HEK293T (cell line): ENCODE measurements at regions not wholly inside any gene's neighbourhood (a gene's known extent, or its start where the extent isn't known, plus 50 kb on each side); places are given as distances from the start of the nearest gene placed in this dataset.

ENCODE experiments used
- CTCF ChIA-PET: fragments of 350-600 bp; formaldehyde crosslinking; extraction: SDS; loops from one replicate; lab custom pipeline; 2021; ENCODE audit warnings: antibody characterized with exemption, inconsistent platforms; lab: Yijun Ruan, JAX
- POLR2A ChIA-PET: fragments of 350-600 bp; formaldehyde crosslinking; extraction: SDS; loops from one replicate; lab custom pipeline; 2020; ENCODE audit warnings: antibody characterized with exemption, inconsistent platforms; lab: Yijun Ruan, JAX
- DNase-seq: peaks from one replicate; pipeline ENCODE4 v3.0.0; 2012; ENCODE audit warnings: mixed read lengths; ENCODE audit errors: extremely low spot score
- ARNT ChIP-seq: fragments of 450-650 bp; IDR thresholded peaks from 2 replicates; pipeline ENCODE4 v1.6.1; 2017; ENCODE audit warnings: mild to moderate bottlenecking
- BHLHE40 ChIP-seq: fragments of 450-650 bp; IDR thresholded peaks from 2 replicates; pipeline ENCODE4 v1.6.1; 2016; ENCODE audit warnings: mild to moderate bottlenecking, moderate library complexity, borderline replicate concordance
- CTBP1 ChIP-seq: fragments of 450-650 bp; IDR thresholded peaks from 2 replicates; pipeline ENCODE4 v1.6.1; 2016; ENCODE audit warnings: borderline replicate concordance
- ELF4 ChIP-seq: fragments of 450-650 bp; IDR thresholded peaks from 2 replicates; pipeline ENCODE4 v1.6.1; 2017; ENCODE audit warnings: antibody characterized with exemption
- FOXA1 ChIP-seq: fragments of 450-650 bp; IDR thresholded peaks from 2 replicates; pipeline ENCODE4 v1.6.1; 2016; ENCODE audit warnings: mild to moderate bottlenecking
- FOXK2 ChIP-seq: fragments of 450-650 bp; IDR thresholded peaks from 2 replicates; pipeline ENCODE4 v1.6.1; 2016; ENCODE audit warnings: mild to moderate bottlenecking
- FOXM1 ChIP-seq: fragments of 450-650 bp; IDR thresholded peaks from 2 replicates; pipeline ENCODE4 v1.6.1; 2017; ENCODE audit warnings: mild to moderate bottlenecking, borderline replicate concordance
- HDGF ChIP-seq: fragments of 450-650 bp; IDR thresholded peaks from 2 replicates; pipeline ENCODE4 v1.6.1; 2017; ENCODE audit warnings: antibody characterized with exemption, borderline replicate concordance
- L3MBTL2 ChIP-seq: fragments of 450-650 bp; conservative IDR thresholded peaks from 2 replicates; pipeline ENCODE4 v1.6.1; 2016; ENCODE audit warnings: mild to moderate bottlenecking
- LEF1 ChIP-seq: fragments of 450-650 bp; IDR thresholded peaks from 2 replicates; pipeline ENCODE4 v1.6.1; 2017; ENCODE audit warnings: mild to moderate bottlenecking, borderline replicate concordance
- NFRKB ChIP-seq: fragments of 450-650 bp; IDR thresholded peaks from 2 replicates; pipeline ENCODE4 v1.6.1; 2016; ENCODE audit warnings: mild to moderate bottlenecking, moderate library complexity
- PKNOX1 ChIP-seq: fragments of 450-650 bp; IDR thresholded peaks from 2 replicates; pipeline ENCODE4 v1.6.1; 2016
- SP1 ChIP-seq: fragments of 450-650 bp; IDR thresholded peaks from 2 replicates; pipeline ENCODE4 v1.6.1; 2017
- SUZ12 ChIP-seq: fragments of 450-650 bp; IDR thresholded peaks from 2 replicates; pipeline ENCODE4 v1.6.1; 2016; ENCODE audit warnings: mild to moderate bottlenecking
- TARDBP ChIP-seq: fragments of 450-650 bp; IDR thresholded peaks from 2 replicates; pipeline ENCODE4 v1.6.1; 2016
- ZNF384 ChIP-seq: fragments of 450-650 bp; IDR thresholded peaks from 2 replicates; pipeline ENCODE4 v1.6.1; 2016

GRCh38 chr4:148692242-148692641, 250.0 kb upstream of the NR3C2 start:
- no peak for TF ChIP-seq L3MBTL2
- no peak for TF ChIP-seq ARNT
- TF ChIP-seq HDGF = no peak
- no peak for TF ChIP-seq ZNF384
- TF ChIP-seq PKNOX1 = no peak
- no peak for TF ChIP-seq LEF1
- no peak for TF ChIP-seq NFRKB
- TF ChIP-seq TARDBP = no peak
- no peak for DNase-seq
- ChIA-PET POLR2A (no interaction called here), CTCF (no interaction called here)

DNA sequence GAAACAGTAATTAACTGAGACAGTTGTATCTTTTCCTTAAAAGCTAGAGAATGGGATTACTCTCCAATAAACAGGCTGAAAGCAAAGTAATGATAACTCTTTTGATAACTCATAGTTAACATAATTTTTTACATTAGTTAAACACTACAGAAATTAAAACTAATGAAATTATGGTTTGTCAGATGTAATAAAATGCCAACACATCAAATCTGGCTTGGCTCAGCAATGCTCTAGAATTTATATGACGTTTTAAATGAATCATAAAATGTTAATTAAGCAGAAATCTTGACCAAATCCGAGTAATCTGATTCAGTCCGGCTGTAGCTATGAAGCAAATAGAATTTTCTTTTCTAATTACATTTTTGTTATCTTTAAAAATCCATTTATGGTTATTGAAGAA, 244.2 kb upstream of the NR3C2 start:
- POLR2A ChIA-PET = no interaction called here
- CTCF ChIA-PET = no interaction called here
- no peak for TF ChIP-seq FOXM1
- TF ChIP-seq SUZ12 = no peak
- no peak for TF ChIP-seq CTBP1
- TF ChIP-seq HDGF = no peak
- TF ChIP-seq LEF1 = no peak

DNA sequence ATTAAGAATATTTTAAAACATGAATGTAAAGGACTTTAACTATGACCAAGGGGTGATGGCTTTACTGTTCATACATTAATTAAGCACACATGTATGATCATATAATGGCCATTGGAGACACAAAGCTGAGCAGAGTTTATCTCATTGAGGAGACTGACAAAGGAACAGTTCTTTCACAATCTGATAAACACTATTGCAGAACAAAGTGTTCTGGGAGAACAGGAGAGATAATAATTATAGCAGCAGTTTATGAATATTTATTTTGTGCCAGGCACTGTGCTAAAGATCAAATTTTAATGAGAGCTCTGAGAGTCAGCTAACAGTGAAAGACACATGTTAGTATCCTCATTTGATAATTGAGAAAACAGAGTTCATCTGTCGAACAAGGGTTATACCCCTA, 242.4 kb upstream of the NR3C2 start:
- POLR2A ChIA-PET = no interaction called here
- TF ChIP-seq LEF1 (no peak), BHLHE40 (no peak), ELF4 (no peak), CTBP1 (no peak), FOXK2 (no peak), PKNOX1 (no peak), ARNT (no peak), L3MBTL2 (no peak), TARDBP (no peak), ZNF384 (no peak), NFRKB (no peak), SP1 (no peak), SUZ12 (no peak), FOXA1 (no peak), FOXM1 (no peak), HDGF (no peak)
- CTCF ChIA-PET = no interaction called here
- no peak for DNase-seq

More for the DNA sequence above, 244.2 kb upstream of the NR3C2 start:
- no peak for DNase-seq

GRCh38 chr4:148680884-148681283, 238.7 kb upstream of the NR3C2 start:
- TF ChIP-seq ARNT (no peak), PKNOX1 (no peak), LEF1 (no peak), TARDBP (no peak), ZNF384 (no peak), FOXM1 (no peak), FOXK2 (no peak), NFRKB (no peak), SUZ12 (no peak)
- no peak for DNase-seq
- CTCF ChIA-PET = no interaction called here
- POLR2A ChIA-PET = no interaction called here

GRCh38 chr4:148676344-148676743, 234.1 kb upstream of the NR3C2 start:
- POLR2A ChIA-PET = no interaction called here
- no peak for TF ChIP-seq ARNT
- TF ChIP-seq CTBP1 = no peak
- TF ChIP-seq ZNF384 = no peak
- no peak for TF ChIP-seq SUZ12
- TF ChIP-seq NFRKB = no peak
- TF ChIP-seq LEF1 = no peak
- no peak for TF ChIP-seq TARDBP
- TF ChIP-seq FOXM1 = no peak
- TF ChIP-seq BHLHE40 = no peak
- CTCF ChIA-PET = no interaction called here
- DNase-seq = no peak

GRCh38 chr4:148674876-148675275, 232.7 kb upstream of the NR3C2 start:
- TF ChIP-seq NFRKB (no peak), LEF1 (no peak), ZNF384 (no peak), TARDBP (no peak), L3MBTL2 (no peak), SUZ12 (no peak), ELF4 (no peak), BHLHE40 (no peak), ARNT (no peak), CTBP1 (no peak), FOXK2 (no peak), FOXM1 (no peak), SP1 (no peak), HDGF (no peak), FOXA1 (no peak), PKNOX1 (no peak)
- CTCF ChIA-PET = no interaction called here
- POLR2A ChIA-PET = no interaction called here
- DNase-seq = no peak
